OCI-LY7 (cell line): ENCODE measurements at regions not wholly inside any gene's neighbourhood (a gene's known extent, or its start where the extent isn't known, plus 50 kb on each side); places are given as distances from the start of the nearest gene placed in this dataset.

Source experiments
- BruUV-seq: library from RNA; stranded (reverse); fragments of 400-500 nt; replicated peaks from 2 replicates; lab custom pipeline; 2021; lab: Mats Ljungman, UMichigan
- CTCF ChIA-PET: fragments of 300-600 bp; sonication (Branson Sonifier 250); formaldehyde crosslinking; loops from one replicate; lab custom pipeline; 2022; ENCODE audit warnings: antibody characterized with exemption; ENCODE audit not compliant: unreplicated experiment; lab: Charles Lee
- POLR2A ChIA-PET: fragments of 300-600 bp; sonication (Branson Sonifier 250); formaldehyde crosslinking; loops from one replicate; lab custom pipeline; 2022; ENCODE audit warnings: antibody characterized with exemption; lab: Charles Lee
- DNase-seq: peaks from one replicate; pipeline ENCODE4 v3.0.0-alpha.2; 2015; ENCODE audit warnings: low spot score
- H2AFZ ChIP-seq: fragments of 200-600 bp; sonication (generic), shearing (Covaris generic); 2 replicates; pipeline ENCODE4 v1.6.1; 2014; ENCODE audit warnings: mild to moderate bottlenecking, antibody characterized with exemption, low read length, moderate library complexity
- H3K27ac ChIP-seq: fragments of 200-600 bp; sonication (generic); 2 replicates; pipeline ENCODE4 v1.5.1; 2014; ENCODE audit warnings: mixed run types, low read depth, mild to moderate bottlenecking, moderate library complexity, low read length, inconsistent platforms; ENCODE audit not compliant: poor library complexity, severe bottlenecking
- H3K36me3 ChIP-seq: fragments of 200-600 bp; sonication (generic); 2 replicates; pipeline ENCODE4 v1.6.1; 2014; ENCODE audit warnings: mild to moderate bottlenecking, antibody characterized with exemption, low read length, moderate library complexity, mixed read lengths; ENCODE audit not compliant: insufficient read depth
- H3K4me1 ChIP-seq: fragments of 200-600 bp; sonication (generic); 2 replicates; pipeline ENCODE4 v1.5.1; 2014; ENCODE audit warnings: mild to moderate bottlenecking, low read length; ENCODE audit not compliant: insufficient read depth, poor library complexity, severe bottlenecking
- H3K4me2 ChIP-seq: fragments of 200-600 bp; sonication (generic); 2 replicates; pipeline ENCODE4 v1.6.1; 2014; ENCODE audit warnings: mild to moderate bottlenecking, low read length
- H3K4me3 ChIP-seq: fragments of 200-600 bp; sonication (generic); 2 replicates; pipeline ENCODE4 v1.5.1; 2014; ENCODE audit warnings: mild to moderate bottlenecking, low read depth, low read length; ENCODE audit not compliant: poor library complexity, severe bottlenecking
- H3K79me2 ChIP-seq: fragments of 200-600 bp; sonication (generic); 2 replicates; pipeline ENCODE4 v1.6.1; 2016; ENCODE audit warnings: low read depth, mild to moderate bottlenecking, low read length, moderate library complexity, mixed read lengths; ENCODE audit not compliant: insufficient read depth
- H3K9me2 ChIP-seq: fragments of 200-600 bp; sonication (generic); 2 replicates; pipeline ENCODE4 v1.6.1; 2016; ENCODE audit warnings: mild to moderate bottlenecking, low read length, mixed read lengths; ENCODE audit not compliant: insufficient read depth
- H3K9me3 ChIP-seq: fragments of 200-600 bp; sonication (generic); 2 replicates; pipeline ENCODE4 v1.6.1; 2014; ENCODE audit warnings: mild to moderate bottlenecking, mixed run types, low read length, mixed read lengths
- H4K20me1 ChIP-seq: fragments of 200-600 bp; sonication (generic); 2 replicates; pipeline ENCODE4 v1.6.1; 2014; ENCODE audit warnings: mild to moderate bottlenecking, antibody characterized with exemption, low read length, moderate library complexity, mixed read lengths; ENCODE audit not compliant: insufficient read depth
- CTCF ChIP-seq: fragments of 200-600 bp; sonication (generic); conservative IDR thresholded peaks from 2 replicates; pipeline ENCODE4 v1.5.1; 2014; ENCODE audit warnings: mild to moderate bottlenecking, antibody characterized with exemption, low read length, moderate library complexity, mixed read lengths
- EZH2phosphoT487 ChIP-seq: fragments of 200-600 bp; sonication (generic); IDR thresholded peaks from 2 replicates; pipeline ENCODE4 v1.6.1; 2018; ENCODE audit warnings: low read depth, borderline replicate concordance, mild to moderate bottlenecking, mixed run types, antibody characterized with exemption, low read length, moderate library complexity, mixed read lengths
- intact Hi-C: fragments of 100-400 bp; cut with micrococcal nuclease; formaldehyde crosslinking; loops from one replicate; pipeline ENCODE4 v1.10.0; 2022; ENCODE audit not compliant: unreplicated experiment

GRCh38 chr13:57346786-57347185 lies 179.8 kb downstream of the PRR20E start:
- POLR2A ChIA-PET = no interaction called here
- intact Hi-C loops = no loop called here
- Histone ChIP-seq H3K4me3 (no peak overlapping the region), H3K9me2 (no peaks in the 10 kb centered on the region), H2AFZ (no peak overlapping the region), H3K9me3 (0 out of 2 replicates have a peak, but pooled peaks cover 4% of the 10 kb centered on the region), H3K79me2 (no peaks in the 10 kb centered on the region), H3K36me3 (no peaks in the 10 kb centered on the region), H3K4me1 (no peaks in the 10 kb centered on the region), H3K4me2 (no peak overlapping the region), H4K20me1 (no peaks in the 10 kb centered on the region), H3K27ac (no peak overlapping the region)
- DNase-seq = no peak
- TF ChIP-seq CTCF (no peak), EZH2phosphoT487 (no peak)
- CTCF ChIA-PET = no interaction called here
- no TSS peak for BruUV-seq

- CTCF ChIA-PET = no interaction called here
- BruUV-seq = no TSS peak
- POLR2A ChIA-PET = no interaction called here
Measured at GRCh38 chr13:57352114-57352513, 185.1 kb downstream of the PRR20E start.

GRCh38 chr13:57353831-57354230 lies 186.8 kb downstream of the PRR20E start:
- Histone ChIP-seq H3K79me2 (no peaks in the 10 kb centered on the region), H3K4me1 (no peaks in the 10 kb centered on the region), H2AFZ (no peak overlapping the region), H3K4me2 (no peak overlapping the region), H3K9me2 (no peaks in the 10 kb centered on the region), H3K9me3 (no peaks in the 10 kb centered on the region), H4K20me1 (no peaks in the 10 kb centered on the region), H3K27ac (no peak overlapping the region), H3K36me3 (no peaks in the 10 kb centered on the region), H3K4me3 (no peak overlapping the region)
- ChIA-PET POLR2A (no interaction called here), CTCF (no interaction called here)
- DNase-seq = no peak
- intact Hi-C loops = no loop called here
- no TSS peak for BruUV-seq
- TF ChIP-seq CTCF (no peak), EZH2phosphoT487 (no peak)

More at GRCh38 chr13:57352114-57352513, 185.1 kb downstream of the PRR20E start:
- intact Hi-C loops = no loop called here
- Histone ChIP-seq H3K27ac (no peak overlapping the region), H3K4me2 (no peak overlapping the region), H3K4me1 (no peaks in the 10 kb centered on the region), H3K9me3 (no peaks in the 10 kb centered on the region), H3K9me2 (no peaks in the 10 kb centered on the region), H4K20me1 (no peaks in the 10 kb centered on the region), H3K79me2 (no peaks in the 10 kb centered on the region), H3K36me3 (no peaks in the 10 kb centered on the region), H2AFZ (no peak overlapping the region), H3K4me3 (no peak overlapping the region)
- no peak for DNase-seq
- TF ChIP-seq EZH2phosphoT487 (no peak), CTCF (no peak)
